Heart right ventricle (tissue), 16 donors: ENCODE measurements at regions not wholly inside any gene's neighbourhood (a gene's known extent, or its start where the extent isn't known, plus 50 kb on each side); places are given as distances from the start of the nearest gene placed in this dataset.
A peak's percentile ranks its signal among the peaks of the same experiment; 100 is the strongest.

ENCODE experiments used
- ATAC-seq, 8 donors: fragments of 200-7000 bp; cut with Tn5 transposase; one replicate each; pipeline ENCODE4 v1.9.1; 2020; ENCODE audit warnings: mild to moderate bottlenecking in 8 of 8, moderate library complexity in 8 of 8, moderate number of reproducible peaks in 1 of 8
- DNase-seq, 2 donors: peaks; one replicate each; pipeline ENCODE4 v3.0.0-alpha.2; 2020
- H3K27ac ChIP-seq, 10 donors: fragments of 200-600 bp; sonication (generic) in 2 of 10; one replicate each; pipeline versions ENCODE4 v1.5.0 to v1.8.0; 2020 to 2022; ENCODE audit warnings: mild to moderate bottlenecking in 3 of 10
- H3K27me3 ChIP-seq, 7 donors: fragments of 200-600 bp; one replicate each; pipeline ENCODE4 v1.8.0; 2021 to 2022; ENCODE audit warnings: mild to moderate bottlenecking in 2 of 7
- H3K36me3 ChIP-seq, 9 donors: fragments of 200-600 bp; sonication (generic) in 1 of 9; one replicate each; pipeline versions ENCODE4 v1.5.0 to v1.8.0; 2020 to 2022; ENCODE audit warnings: mild to moderate bottlenecking in 2 of 9
- H3K4me1 ChIP-seq, 9 donors: fragments of 200-600 bp; sonication (generic) in 1 of 9; one replicate each; pipeline versions ENCODE4 v1.5.0 to v1.8.0; 2020 to 2022; ENCODE audit warnings: mild to moderate bottlenecking in 4 of 9
- H3K4me3 ChIP-seq, 10 donors: fragments of 200-600 bp; sonication (generic) in 2 of 10; one replicate each; pipeline versions ENCODE4 v1.5.0 to v1.8.0; 2020 to 2022; ENCODE audit warnings: mild to moderate bottlenecking in 7 of 10, moderate library complexity in 2 of 10
- H3K9me3 ChIP-seq, 11 donors: fragments of 200-600 bp in 10 of 11; sonication (generic) in 2 of 11; one replicate each; pipeline versions ENCODE4 v1.5.0 to v1.8.0; 2013 to 2022; ENCODE audit warnings: mild to moderate bottlenecking in 2 of 11, control low read depth in 1 of 11, moderate library complexity in 1 of 11
- CTCF ChIP-seq, 9 donors: fragments of 200-600 bp; sonication (generic) in 2 of 9; IDR thresholded peaks; one replicate each; pipeline versions ENCODE4 v1.5.0 to v1.8.0; 2021 to 2022; ENCODE audit warnings: antibody characterized with exemption in 9 of 9, mild to moderate bottlenecking in 5 of 9, moderate library complexity in 1 of 9
- WGBS, 2 donors: extraction: QIAGEN DNeasy Blood & Tissue Kit; methylation state at CpG; one replicate each; pipeline ENCODE4 v1.1.7; 2013; ENCODE audit warnings: inconsistent platforms in 1 of 2; 5-methylcytosine and 5-hydroxymethylcytosine counted together
- intact Hi-C, 10 donors: fragments of 100-400 bp; cut with DNase I; formaldehyde crosslinking; loops; one replicate each; pipeline versions ENCODE4 v1.11.1 to v1.14.2; 2022
- donor health status: Arrhythmogenic right ventricular cardiomyopathy.
- donor health status: ischemic (EF 13 %, LVEDD 7.1; RV severe dilation, severe dysfunction).
- donor health status: healthy with polysubstance abuse.
- donor health status: DM: no; HTN: yes; CAD: no.
- donor health status: DM: no; HTN: no; CAD: no.
- donor health status: ischemic (EF 25% LVEDD 6.9; RV normal size, moderate dysfunction).
- donor health status: ischemic (EF 25% LVEDD 5.7; RV mildly dilated, moderate dysfunction).
- donor health status: healthy.
- donor health status: DM: yes; HTN: yes; CAD: no.
- donor health status: Ischemic cardiomyopathy.
- donor health status: ischemic (EF 35%, LVEDD 5.7; RV mildly dilated, moderate dysfunction).
- donor health status: nonischemic (EF 11% LVEDD 7.7; RV severe dilation, severe dysfunction).
- donor health status: DM: yes; HTN: yes; CAD: no.
- donor health status: PGD.
- donor health status: ischemic (EF 29% LVEDD 5.4; RV normal size, mild dysfunction).
- donor health status: nonischemic (EF 23%, LVEDD 6.1; RV moderate dilation, normal function).

- no peaks in the 10 kb centered on the region for H3K36me3 ChIP-seq
- TF ChIP-seq CTCF (IDR thresholded peaks at IDR 0.05), result no peak
- H3K4me1 ChIP-seq, result no peaks in the 10 kb centered on the region
- peaks cover 0 to 17% (median 0%) of the 10 kb centered on the region in 11 donors for H3K9me3 ChIP-seq
- no peaks in the 10 kb centered on the region for H3K27me3 ChIP-seq
- intact Hi-C loops, result no loop called here
- WGBS, 2 donors, result 94 to 95% methylated on average over 17 of the region's 17 CpGs
- no peak overlapping the region for H3K4me3 ChIP-seq
- ATAC-seq (no peak), DNase-seq (no peak)
- H3K27ac ChIP-seq, result no peak overlapping the region
Measured at GRCh38 chr7:53087274-53087673, 51.8 kb downstream of the POM121L12 start.

- intact Hi-C loops, result no loop called here
- TF ChIP-seq CTCF (IDR thresholded peaks at IDR 0.05), result no peak
- Histone ChIP-seq H3K4me3 (no peak overlapping the region), H3K9me3 (peaks cover 0 to 4% (median 0%) of the 10 kb centered on the region in 11 donors), H3K27me3 (no peaks in the 10 kb centered on the region), H3K36me3 (no peaks in the 10 kb centered on the region), H3K27ac (no peak overlapping the region), H3K4me1 (no peaks in the 10 kb centered on the region)
- WGBS, 2 donors, result 78 to 81% methylated on average over 3 of the region's 3 CpGs
- no peak for DNase-seq
- no peak for ATAC-seq
Measured at GRCh38 chr7:53094191-53094590, 58.8 kb downstream of the POM121L12 start.

GRCh38 chr7:53094827-53095226 lies 59.4 kb downstream of the POM121L12 start:
- no peak overlapping the region for H3K4me3 ChIP-seq
- H3K4me1 ChIP-seq, result no peaks in the 10 kb centered on the region
- no peak for TF ChIP-seq CTCF (IDR thresholded peaks at IDR 0.05)
- no peaks in the 10 kb centered on the region for H3K27me3 ChIP-seq
- H3K27ac ChIP-seq, result no peak overlapping the region
- H3K9me3 ChIP-seq, result peaks cover 0 to 4% (median 0%) of the 10 kb centered on the region in 11 donors
- DNase-seq, result no peak
- intact Hi-C loops, result no loop called here
- no peaks in the 10 kb centered on the region for H3K36me3 ChIP-seq
- ATAC-seq, result peak in 2 of 8 donors; percentile 29 to 33
- WGBS, 2 donors, result 38 to 46% methylated on average over 2 of the region's 2 CpGs

- Histone ChIP-seq H3K4me1 (no peaks in the 10 kb centered on the region), H3K9me3 (peaks cover 0 to 4% (median 0%) of the 10 kb centered on the region in 11 donors), H3K27me3 (no peaks in the 10 kb centered on the region), H3K36me3 (no peaks in the 10 kb centered on the region), H3K27ac (no peak overlapping the region), H3K4me3 (no peak overlapping the region)
- DNase-seq (no peak), ATAC-seq (no peak)
- TF ChIP-seq CTCF (IDR thresholded peaks at IDR 0.05), result no peak
- 41 to 49% methylated on average over 3 of the region's 3 CpGs for WGBS, 2 donors
- intact Hi-C loops, result no loop called here
Measured at GRCh38 chr7:53095731-53096501, 60.5 kb downstream of the POM121L12 start.
